Loucy (cell line): ENCODE measurements at regions not wholly inside any gene's neighbourhood (a gene's known extent, or its start where the extent isn't known, plus 50 kb on each side); places are given as distances from the start of the nearest gene placed in this dataset.

Source experiments
- CTCF ChIP-seq: fragments of 200-600 bp; sonication (generic); conservative IDR thresholded peaks from 2 replicates; pipeline ENCODE4 v1.5.1; 2014; ENCODE audit warnings: mild to moderate bottlenecking, antibody characterized with exemption, low read length
- EZH2phosphoT487 ChIP-seq: fragments of 200-600 bp; IDR thresholded peaks from 2 replicates; pipeline ENCODE4 v1.6.1; 2018; ENCODE audit warnings: antibody characterized with exemption, mild to moderate bottlenecking, moderate library complexity, borderline replicate concordance

- TF ChIP-seq CTCF (no peak), EZH2phosphoT487 (no peak)
Observed at GRCh38 chr5:117880932-117881331, 1107.4 kb downstream of the DTWD2 start.
